ENCODE measurements at regions not wholly inside any gene's neighbourhood (a gene's known extent, or its start where the extent isn't known, plus 50 kb on each side); places are given as distances from the start of the nearest gene placed in this dataset.

GRCh38 chr16:59044616-59045015, 310.5 kb upstream of the GOT2 start:
- no peak for TF ChIP-seq POLR2A (IDR thresholded peaks at IDR 0.05; ENCODE audit: low read length)
- TF ChIP-seq GATA1 (IDR thresholded peaks at IDR 0.05; ENCODE audit: low read depth, low read length), result no peak
